DOHH2 (cell line): ENCODE measurements at regions not wholly inside any gene's neighbourhood (a gene's known extent, or its start where the extent isn't known, plus 50 kb on each side); places are given as distances from the start of the nearest gene placed in this dataset.

Source experiments
- EZH2phosphoT487 ChIP-seq: fragments of 200-600 bp; sonication (generic); IDR thresholded peaks from 2 replicates; pipeline ENCODE4 v1.6.1; 2017; ENCODE audit warnings: borderline replicate concordance, mild to moderate bottlenecking, antibody characterized with exemption, low read length, moderate library complexity, mixed read lengths
- TF ChIP-seq, protein P1 (sequence below): fragments of 200-600 bp; sonication (generic); IDR thresholded peaks from one replicate; pipeline ENCODE4 v1.5.1; 2014; ENCODE audit warnings: antibody characterized with exemption, mild to moderate bottlenecking, low read depth, low read length; ENCODE audit not compliant: poor library complexity, severe bottlenecking

DNA sequence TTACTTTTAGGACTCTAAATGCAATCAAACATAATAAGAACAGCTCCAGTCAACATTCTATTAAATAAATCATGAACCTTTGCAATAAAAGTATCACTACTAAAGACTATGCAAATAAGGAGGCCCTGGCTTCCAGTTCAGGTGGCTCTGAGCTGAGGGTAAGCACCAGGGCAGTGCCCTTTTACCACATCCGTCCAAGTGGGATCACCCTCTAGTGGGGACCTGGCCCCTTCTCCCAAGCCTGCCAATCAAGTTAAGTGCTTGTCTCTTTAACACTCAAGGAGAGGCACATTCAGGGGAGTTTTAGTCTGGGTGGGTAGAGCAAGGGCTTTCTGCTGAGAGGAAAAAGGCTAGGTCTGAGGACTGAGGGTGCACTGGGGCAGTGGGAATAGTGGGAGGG, 161.4 kb downstream of the TMEM200A start:
- TF ChIP-seq, protein P1, sequence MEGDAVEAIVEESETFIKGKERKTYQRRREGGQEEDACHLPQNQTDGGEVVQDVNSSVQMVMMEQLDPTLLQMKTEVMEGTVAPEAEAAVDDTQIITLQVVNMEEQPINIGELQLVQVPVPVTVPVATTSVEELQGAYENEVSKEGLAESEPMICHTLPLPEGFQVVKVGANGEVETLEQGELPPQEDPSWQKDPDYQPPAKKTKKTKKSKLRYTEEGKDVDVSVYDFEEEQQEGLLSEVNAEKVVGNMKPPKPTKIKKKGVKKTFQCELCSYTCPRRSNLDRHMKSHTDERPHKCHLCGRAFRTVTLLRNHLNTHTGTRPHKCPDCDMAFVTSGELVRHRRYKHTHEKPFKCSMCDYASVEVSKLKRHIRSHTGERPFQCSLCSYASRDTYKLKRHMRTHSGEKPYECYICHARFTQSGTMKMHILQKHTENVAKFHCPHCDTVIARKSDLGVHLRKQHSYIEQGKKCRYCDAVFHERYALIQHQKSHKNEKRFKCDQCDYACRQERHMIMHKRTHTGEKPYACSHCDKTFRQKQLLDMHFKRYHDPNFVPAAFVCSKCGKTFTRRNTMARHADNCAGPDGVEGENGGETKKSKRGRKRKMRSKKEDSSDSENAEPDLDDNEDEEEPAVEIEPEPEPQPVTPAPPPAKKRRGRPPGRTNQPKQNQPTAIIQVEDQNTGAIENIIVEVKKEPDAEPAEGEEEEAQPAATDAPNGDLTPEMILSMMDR = no peak
- no peak for TF ChIP-seq EZH2phosphoT487
